HFF-Myc (cell line): ENCODE measurements at regions not wholly inside any gene's neighbourhood (a gene's known extent, or its start where the extent isn't known, plus 50 kb on each side); places are given as distances from the start of the nearest gene placed in this dataset.

ENCODE experiments used
- DNase-seq: peaks from one replicate; pipeline ENCODE4 v3.0.0-alpha.2; 2011; ENCODE audit warnings: low read depth; ENCODE audit errors: extremely low read depth
- H3K4me3 ChIP-seq: replicated peaks from 2 replicates; pipeline ENCODE4 v1.5.1; 2011; ENCODE audit warnings: low read depth, mild to moderate bottlenecking, control low read depth, low read length
- CTCF ChIP-seq: IDR thresholded peaks from 2 replicates; pipeline ENCODE4 v1.5.1; 2012; ENCODE audit warnings: mild to moderate bottlenecking, low read depth, low read length, control low read depth; ENCODE audit errors: missing control alignments

- no peak for DNase-seq
- H3K4me3 ChIP-seq: no peak overlapping the region
- TF ChIP-seq CTCF: no peak
Measured at GRCh38 chr3:113051787-113052186, 61.0 kb downstream of the GTPBP8 start.

GRCh38 chr3:113053169-113053568 lies 62.4 kb downstream of the GTPBP8 start:
- no peak for DNase-seq
- TF ChIP-seq CTCF: no peak
- no peak overlapping the region for H3K4me3 ChIP-seq

GRCh38 chr3:113054552-113054951 lies 63.8 kb downstream of the GTPBP8 start:
- no peak overlapping the region for H3K4me3 ChIP-seq
- no peak for DNase-seq
- no peak for TF ChIP-seq CTCF

GRCh38 chr3:113055201-113055600 lies 64.4 kb downstream of the GTPBP8 start:
- H3K4me3 ChIP-seq: no peak overlapping the region
- DNase-seq: no peak
- TF ChIP-seq CTCF: no peak

- DNase-seq: no peak
- no peak for TF ChIP-seq CTCF
- H3K4me3 ChIP-seq: no peak overlapping the region
Measured at GRCh38 chr3:113055961-113056360, 65.2 kb downstream of the GTPBP8 start.

- H3K4me3 ChIP-seq: no peak overlapping the region
- no peak for TF ChIP-seq CTCF
- DNase-seq: no peak
Measured at GRCh38 chr3:113057117-113057516, 66.3 kb downstream of the GTPBP8 start.

- H3K4me3 ChIP-seq: no peak overlapping the region
- TF ChIP-seq CTCF: no peak
- no peak for DNase-seq
Measured at GRCh38 chr3:113058188-113058587, 67.4 kb downstream of the GTPBP8 start.
